Dermis microvascular lymphatic vessel endothelial cell (primary cell): ENCODE measurements at regions not wholly inside any gene's neighbourhood (a gene's known extent, or its start where the extent isn't known, plus 50 kb on each side); places are given as distances from the start of the nearest gene placed in this dataset.

Experiments used
- DNase-seq, 2 donors: peaks; one replicate each; pipeline versions ENCODE4 v3.0.0 to v3.0.0-alpha.2; 2010; ENCODE audit warnings: low read depth in 2 of 2

GRCh38 chr6:156418253-156418652, 358.9 kb upstream of the ARID1B start:
- DNase-seq: peak in 1 of 2 donors; percentile 28

GRCh38 chr6:156416391-156416790, 360.8 kb upstream of the ARID1B start:
- no peak for DNase-seq

DNA sequence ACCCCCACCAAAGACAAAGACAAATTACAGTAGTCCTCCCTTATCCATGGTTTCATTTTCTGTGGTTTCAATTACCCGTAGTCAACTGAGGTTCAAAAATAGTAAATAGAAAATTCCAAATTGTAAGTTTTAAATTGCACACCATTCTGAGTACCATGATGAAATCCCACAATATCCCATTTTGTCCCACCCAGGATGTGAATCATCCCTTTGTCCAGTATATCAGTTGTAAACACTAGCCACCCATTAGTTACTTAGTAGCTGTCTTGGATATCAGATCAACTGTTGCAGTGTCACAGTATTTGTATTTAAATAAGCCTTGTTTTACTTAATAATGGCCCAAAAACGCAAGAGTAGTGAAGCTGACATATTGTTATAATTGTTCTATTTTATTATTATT, 364.0 kb upstream of the ARID1B start:
- no peak for DNase-seq

DNA sequence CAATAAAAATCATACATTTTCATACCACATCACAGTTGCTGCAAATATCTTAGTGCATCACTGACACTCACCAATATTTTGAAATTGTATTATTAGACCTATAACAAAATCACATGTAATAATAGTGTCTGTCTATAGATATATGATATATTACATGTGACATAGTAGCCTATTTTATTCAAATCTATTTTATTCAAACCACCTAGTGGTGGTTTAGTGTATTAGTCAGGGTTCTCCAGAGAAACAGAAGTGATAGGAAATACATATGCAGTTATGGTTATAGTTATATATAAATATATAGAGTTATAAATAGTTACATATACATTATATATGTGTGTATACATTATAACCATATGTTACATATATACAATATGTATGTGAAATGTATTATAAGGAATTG, 366.5 kb upstream of the ARID1B start:
- DNase-seq: no peak

DNA sequence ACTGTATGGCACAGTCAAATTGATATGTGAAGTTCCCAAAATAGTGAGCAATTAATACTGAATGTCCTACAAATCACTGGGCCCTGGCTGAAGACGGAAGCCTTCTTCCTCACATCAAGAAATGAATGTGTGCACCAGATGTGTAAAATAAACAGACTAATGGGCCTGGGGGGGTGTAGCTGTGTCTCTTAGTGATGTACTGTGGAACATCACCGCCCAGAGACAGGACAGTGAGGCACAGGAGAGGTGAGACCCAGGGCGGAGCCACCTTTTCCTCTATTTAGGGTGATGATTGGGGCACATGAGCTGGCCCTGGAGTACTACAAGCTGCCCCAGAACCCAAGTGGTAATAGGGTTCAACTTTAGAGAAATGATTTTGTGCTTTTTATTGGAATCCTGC, 368.5 kb upstream of the ARID1B start:
- DNase-seq: no peak

DNA sequence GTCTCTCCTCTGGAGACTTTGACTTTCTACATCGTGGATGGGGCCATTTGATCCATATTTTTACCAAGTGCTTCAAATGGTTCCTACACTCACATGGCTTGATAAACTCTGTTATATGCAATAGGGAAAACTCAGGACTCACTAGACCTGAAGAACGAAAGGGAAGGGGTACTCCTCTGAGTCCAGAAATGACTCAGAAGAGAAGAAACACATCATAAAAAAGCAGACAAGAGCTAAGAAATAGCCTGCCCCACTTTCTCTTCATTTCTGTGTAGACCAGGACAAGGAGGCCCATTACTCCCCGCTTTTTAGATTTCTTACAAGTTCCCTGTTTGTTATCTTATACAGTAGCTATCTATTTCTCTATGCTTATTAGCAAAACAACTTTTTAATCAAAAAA, 369.8 kb upstream of the ARID1B start:
- no peak for DNase-seq

GRCh38 chr6:156406688-156407087, 370.5 kb upstream of the ARID1B start:
- DNase-seq: no peak

- DNase-seq: no peak
Observed at GRCh38 chr6:156406099-156406498, 371.1 kb upstream of the ARID1B start.

GRCh38 chr6:156402628-156403027, 374.6 kb upstream of the ARID1B start:
- no peak for DNase-seq

DNA sequence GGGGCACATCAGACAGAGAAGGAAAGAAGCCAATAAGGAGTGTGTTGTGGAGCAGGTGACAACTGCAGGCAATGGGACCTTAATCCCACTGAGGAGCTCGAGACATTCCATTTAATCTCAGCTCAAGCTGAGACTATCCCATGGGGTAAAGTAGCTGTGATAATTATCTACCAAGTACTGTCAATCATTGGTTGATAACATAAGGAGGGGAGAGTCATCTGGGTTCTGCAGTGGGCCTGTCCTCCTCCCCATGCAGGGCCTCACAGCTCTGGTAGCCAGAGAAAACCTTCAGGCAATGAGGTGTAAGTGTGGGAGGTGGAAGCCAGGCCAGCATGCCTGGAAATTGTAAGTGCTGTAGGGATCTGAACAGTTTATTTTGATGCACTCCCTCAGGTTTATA, 375.0 kb upstream of the ARID1B start:
- DNase-seq: no peak

GRCh38 chr6:156400487-156400886, 376.7 kb upstream of the ARID1B start:
- no peak for DNase-seq

DNA sequence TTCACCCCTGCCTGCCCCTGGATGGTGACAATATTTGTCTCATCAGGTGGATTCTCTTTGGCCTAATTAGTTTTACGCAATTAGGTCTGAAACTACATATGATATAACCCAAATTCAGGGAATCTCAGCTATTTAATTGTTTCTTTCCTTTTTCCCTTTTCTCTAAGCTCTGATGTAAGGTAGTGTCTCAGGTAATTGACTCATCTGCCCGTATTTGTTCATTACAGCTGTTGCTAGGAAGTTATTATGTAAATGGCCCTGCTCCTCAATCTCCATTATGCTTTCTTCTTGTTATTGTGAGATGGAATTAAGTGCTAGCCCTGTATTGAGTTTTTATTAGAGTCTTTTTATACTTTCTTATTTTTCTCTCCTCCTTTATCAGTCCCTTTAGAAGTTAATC, 378.2 kb upstream of the ARID1B start:
- DNase-seq: no peak

DNA sequence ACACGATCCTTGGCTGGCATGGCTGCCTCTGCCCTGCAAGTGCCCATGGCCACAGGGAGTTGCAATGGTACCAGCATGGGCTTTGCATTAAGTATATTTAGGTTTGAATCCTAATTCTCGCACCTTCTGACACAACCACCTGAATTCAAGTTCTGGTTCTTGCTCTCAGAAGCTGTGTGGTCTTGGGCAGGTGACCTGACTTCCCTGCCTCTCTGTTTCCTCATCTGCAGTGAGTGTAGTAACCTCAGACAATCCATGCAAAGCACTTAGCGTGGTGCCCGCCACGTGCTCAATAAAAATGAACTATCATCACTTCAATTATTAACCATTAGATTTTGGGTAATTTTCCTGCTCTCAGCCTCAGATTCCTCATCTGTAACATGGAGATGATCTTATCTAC, 378.8 kb upstream of the ARID1B start:
- DNase-seq: no peak

DNA sequence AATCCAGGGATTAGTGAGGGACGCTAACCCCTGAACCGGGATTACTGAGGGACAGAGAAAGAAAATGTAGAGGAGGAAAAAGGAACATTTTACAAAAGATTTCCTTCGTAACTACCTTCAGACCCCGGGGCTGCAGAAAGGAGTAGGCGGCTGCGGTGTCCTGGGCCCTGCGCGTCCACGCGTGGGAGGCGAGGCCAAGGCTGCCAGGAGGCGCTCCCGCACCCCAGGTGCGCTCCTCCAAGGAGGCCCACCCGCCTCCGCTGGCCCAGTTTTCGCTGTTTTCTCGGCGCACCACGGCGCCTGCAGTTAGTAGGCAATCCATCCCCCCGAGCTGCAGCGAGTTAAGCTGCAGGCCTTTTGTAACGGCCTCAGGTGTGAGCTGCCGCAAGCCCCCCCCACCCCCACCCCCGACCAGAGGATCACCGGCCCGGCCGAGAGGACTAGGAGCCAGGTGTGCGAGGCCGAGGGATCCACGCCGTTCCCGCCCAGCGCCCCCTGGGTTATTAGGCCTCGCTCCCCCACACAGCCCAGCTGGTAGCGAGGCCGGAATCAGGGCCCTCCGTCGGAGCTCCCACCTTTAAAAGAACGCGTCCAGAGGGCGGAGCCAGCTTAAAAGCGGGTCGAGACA, 380.3 kb upstream of the ARID1B start:
- DNase-seq: no peak

DNA sequence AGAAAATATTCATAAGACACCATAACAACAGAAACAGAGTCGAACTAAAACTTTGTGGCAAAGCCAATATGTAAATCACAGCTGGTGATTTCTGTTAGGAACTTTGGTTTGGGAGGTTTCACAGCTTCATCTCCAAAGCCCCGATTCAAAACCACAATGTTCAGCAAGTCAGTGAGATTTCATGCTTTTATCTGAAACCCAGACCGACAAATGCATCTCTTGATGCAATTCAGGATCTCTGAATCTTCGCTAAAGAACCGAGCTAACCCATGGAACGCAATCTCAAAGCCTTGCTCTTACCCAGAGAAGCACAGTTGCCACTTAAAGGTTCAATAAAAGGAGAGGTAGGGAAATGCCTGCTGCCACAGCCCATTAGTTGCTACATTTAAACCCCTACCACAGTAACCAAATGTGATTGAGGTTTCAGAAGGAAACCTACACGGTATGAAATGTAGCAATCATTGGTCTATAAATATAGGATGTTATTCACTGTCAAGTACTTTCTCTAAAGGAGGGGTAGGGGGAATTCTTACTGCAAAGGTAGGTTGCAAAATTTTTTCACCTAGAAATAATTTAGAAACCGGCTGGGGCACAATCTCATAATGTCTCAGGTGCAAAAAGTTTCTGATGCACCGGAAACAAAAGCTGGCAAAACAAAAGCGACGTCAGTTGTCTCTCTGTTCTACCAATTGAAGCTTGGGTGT, 381.0 kb upstream of the ARID1B start:
- no peak for DNase-seq

GRCh38 chr6:156395276-156395675, 381.9 kb upstream of the ARID1B start:
- no peak for DNase-seq

DNA sequence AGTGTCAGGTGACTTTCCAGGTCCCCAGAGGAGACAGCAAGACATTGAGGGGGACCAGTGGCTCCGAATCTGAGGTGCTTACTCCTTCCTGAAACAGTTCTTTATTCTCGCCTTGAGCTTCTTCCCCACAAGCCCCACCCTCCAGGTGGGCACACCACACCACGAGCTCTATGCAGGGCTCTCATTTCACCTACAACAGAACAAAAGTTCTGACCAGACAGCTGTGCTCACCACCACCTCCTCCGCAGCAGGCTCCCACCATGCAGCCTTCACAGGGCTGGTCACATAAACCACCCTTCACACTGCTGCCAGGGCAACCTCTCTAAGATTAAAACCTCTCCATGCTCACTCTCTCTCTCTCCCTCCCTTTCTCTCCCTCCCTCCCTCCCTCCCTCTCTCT, 384.5 kb upstream of the ARID1B start:
- DNase-seq: no peak

GRCh38 chr6:156391977-156392376, 385.2 kb upstream of the ARID1B start:
- no peak for DNase-seq

DNA sequence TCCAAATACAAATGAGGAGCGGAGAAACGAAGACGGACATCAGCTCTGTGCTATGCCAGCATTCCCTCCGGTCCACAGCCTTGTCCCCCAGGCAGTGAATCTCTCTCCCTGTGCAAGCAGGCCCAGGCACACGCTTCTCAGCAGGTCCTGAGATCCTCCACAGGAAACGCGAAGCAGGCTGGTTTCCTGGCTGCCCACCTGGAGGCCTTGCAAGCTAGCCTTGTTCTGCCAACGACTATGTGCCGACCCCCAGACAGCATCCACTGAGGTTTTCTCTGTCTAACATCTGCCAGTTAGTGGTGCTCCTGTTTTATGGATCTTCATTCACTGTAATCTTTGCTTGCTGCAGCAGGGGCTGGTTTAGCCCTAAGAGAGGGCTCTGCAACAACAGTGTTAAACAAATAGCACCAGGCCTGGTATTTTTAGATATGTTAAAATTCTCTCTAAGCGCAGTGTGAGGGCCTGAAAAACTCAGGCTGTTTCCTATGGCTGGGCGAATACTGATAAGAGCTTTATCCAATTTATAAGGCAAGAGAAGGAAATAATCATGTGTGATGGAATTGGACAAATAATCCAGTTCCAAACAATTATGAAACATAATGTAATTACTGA, 386.0 kb upstream of the ARID1B start:
- DNase-seq: no peak

DNA sequence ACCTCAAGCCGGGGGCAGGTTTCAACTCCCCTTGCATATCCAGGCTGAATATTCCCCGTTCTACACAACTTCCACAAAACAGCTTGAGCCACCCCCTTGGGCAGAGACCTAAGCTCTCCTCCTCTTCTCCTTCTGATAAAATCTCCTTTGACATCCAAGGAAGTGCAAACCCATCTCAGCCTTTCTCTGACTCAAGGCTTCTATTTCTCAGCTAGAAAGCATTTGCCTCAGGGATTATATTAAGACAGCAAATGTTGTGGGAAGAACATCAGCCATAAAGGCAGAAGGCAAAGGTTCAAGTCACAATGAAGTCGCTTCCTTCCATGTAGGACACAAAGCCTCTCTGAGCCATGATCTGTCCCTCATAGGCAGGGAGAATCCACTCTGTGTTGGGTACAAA, 386.6 kb upstream of the ARID1B start:
- no peak for DNase-seq

GRCh38 chr6:156389296-156389695, 387.9 kb upstream of the ARID1B start:
- DNase-seq: no peak

DNA sequence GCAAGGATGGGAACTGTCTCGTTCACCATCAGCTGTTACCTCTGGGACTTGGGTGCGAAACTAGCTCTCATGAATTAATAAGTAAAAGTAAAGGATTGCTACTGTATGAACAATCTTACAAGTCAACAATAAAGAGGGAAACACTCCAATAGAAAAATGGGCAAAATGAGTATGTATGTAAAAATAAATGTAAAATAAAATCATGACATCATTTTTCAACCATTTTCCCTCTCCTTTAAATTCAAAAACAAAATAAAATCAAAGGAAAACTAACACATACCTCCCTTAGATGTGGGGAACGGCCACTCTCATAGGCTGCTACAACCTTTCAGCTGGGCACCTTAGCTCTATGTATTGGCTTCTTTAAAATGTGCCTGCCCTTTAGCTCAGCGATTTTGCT, 389.7 kb upstream of the ARID1B start:
- no peak for DNase-seq

- DNase-seq: no peak
Observed at GRCh38 chr6:156383059-156383458, 394.1 kb upstream of the ARID1B start.
